HG03103 (cell line): ENCODE measurements at regions not wholly inside any gene's neighbourhood (a gene's known extent, or its start where the extent isn't known, plus 50 kb on each side); places are given as distances from the start of the nearest gene placed in this dataset.
"Not testable (repeated sequence)": the region's sequence is repeated elsewhere in the genome, so short reads cannot be mapped to it uniquely, and the experiment has no call there.

Source experiments
- ATAC-seq: cut with Tn5 transposase; IDR thresholded peaks from one replicate; pipeline ENCODE4 v1.9.1; 2021; ENCODE audit warnings: low read depth; ENCODE audit not compliant: unreplicated experiment

DNA sequence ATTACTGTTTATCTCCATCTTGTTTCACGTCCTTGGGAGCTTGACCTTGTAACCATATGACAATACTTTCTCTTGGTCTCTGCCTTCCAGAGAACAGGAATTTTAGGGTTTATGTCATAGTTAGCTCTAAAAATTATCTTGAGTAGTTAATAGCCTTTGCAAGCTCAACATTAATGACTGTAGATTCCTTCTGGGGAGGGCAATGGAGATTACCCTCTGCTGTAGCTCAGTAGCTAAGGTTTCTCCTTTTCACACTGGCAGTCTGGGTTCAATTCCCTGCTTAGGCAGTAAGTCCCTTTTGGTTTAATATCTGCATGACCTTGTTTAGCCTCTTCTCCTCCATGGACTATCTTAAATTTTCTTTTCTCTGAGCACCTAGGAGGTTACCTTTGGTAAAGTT, 181.7 kb upstream of the GPR101 start:
- ATAC-seq, result no peak

- no peak for ATAC-seq
Observed at GRCh38 chrX:137212078-137212632, 178.4 kb upstream of the GPR101 start.

GRCh38 chrX:137198040-137198439, 164.2 kb upstream of the GPR101 start:
- no peak for ATAC-seq

GRCh38 chrX:137195991-137196390, 162.2 kb upstream of the GPR101 start:
- no peak for ATAC-seq

- ATAC-seq, result no peak
Observed at GRCh38 chrX:137195296-137195695, 161.5 kb upstream of the GPR101 start.

- peak; percentile 67 for ATAC-seq
Observed at GRCh38 chrX:137194164-137194563, 160.4 kb upstream of the GPR101 start.

- no peak for ATAC-seq
Observed at GRCh38 chrX:137187540-137187939, 153.7 kb upstream of the GPR101 start.

GRCh38 chrX:137178392-137178791, 144.6 kb upstream of the GPR101 start:
- ATAC-seq, result no peak

- no peak for ATAC-seq
Observed at GRCh38 chrX:137172317-137172948, 138.6 kb upstream of the GPR101 start.

DNA sequence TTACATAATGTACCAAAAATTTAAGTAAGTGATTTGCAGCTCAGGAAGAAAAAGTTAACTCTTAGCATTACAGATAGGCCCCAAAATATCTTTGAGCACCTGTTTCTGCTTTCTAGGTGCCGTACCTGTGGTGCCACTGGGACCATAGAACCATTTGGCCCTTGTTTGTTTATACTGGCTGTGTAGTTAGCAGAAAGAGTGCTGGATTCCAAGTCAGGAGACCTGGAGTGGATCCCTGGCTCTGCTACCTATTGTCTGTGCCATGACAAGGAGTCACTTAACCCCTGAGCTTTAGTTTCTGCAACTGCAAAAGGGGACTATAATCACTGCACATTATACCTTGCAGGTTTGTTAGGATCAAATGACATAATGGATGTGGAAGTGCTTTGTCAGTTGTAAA, 137.8 kb upstream of the GPR101 start:
- no peak for ATAC-seq

- no peak for ATAC-seq
Observed at GRCh38 chrX:137166591-137166990, 132.8 kb upstream of the GPR101 start.

GRCh38 chrX:137164329-137164728, 130.5 kb upstream of the GPR101 start:
- ATAC-seq, result no peak

GRCh38 chrX:137151403-137151802, 117.6 kb upstream of the GPR101 start:
- ATAC-seq, result no peak

DNA sequence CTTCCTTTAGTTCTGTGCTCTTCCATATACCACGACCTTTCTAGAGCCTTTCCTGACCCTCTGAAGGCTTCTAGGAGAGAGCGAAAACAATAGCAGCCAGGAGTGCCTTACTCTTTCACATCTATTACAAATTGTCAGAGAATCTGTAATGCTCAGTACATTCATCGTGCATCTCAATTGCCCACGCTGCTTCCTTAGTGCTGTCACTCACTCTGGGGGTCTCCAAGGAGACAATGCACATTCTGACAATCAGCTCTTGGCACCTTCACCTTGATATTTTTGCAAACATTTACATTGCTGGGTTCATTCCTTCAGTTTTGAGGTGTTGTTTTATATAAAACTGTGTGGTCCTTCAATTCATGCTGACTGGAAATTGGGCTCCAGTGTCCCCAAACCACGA, 110.1 kb upstream of the GPR101 start:
- ATAC-seq, result no peak

DNA sequence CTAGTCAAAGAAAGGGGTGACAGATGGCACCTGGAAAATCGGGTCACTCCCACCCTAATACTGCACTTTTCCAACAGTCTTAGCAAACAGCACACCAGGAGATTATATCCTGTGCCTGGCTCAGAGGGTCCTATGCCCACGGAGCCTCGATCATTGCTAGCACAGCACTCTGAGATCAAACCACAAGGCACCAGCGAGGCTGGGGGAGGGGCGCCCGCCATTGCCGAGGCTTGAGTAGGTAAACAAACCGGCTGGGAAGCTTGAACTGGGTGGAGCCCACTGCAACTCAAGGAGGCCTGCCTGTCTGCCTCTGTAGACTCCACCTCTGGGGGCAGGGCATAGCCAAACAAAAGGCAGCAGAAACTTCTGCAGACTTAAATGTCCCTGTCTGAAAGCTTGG, 88.9 kb upstream of the GPR101 start:
- not testable (repeated sequence) for ATAC-seq

GRCh38 chrX:137119049-137119448, 85.3 kb upstream of the GPR101 start:
- no peak for ATAC-seq

- no peak for ATAC-seq
Observed at GRCh38 chrX:137118536-137118935, 84.7 kb upstream of the GPR101 start.

DNA sequence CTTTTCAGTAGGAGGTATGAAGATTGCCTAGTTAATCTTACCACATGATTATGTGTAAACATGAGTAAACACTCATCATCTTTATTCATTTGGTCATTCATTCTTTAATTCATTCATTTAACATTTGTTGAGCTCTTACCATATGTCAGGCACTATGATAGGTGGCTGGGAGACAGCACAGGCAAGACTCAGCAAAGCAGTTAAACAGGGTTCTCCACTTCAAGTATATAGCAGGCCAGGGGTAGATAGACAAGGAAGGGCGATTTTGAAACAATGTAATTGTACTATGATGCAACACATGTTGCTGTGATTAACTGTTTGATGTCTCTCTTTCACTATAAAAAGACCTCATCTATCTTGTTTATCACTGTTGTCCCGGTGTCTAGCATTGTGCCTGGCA, 84.3 kb upstream of the GPR101 start:
- no peak for ATAC-seq

GRCh38 chrX:137107877-137108276, 74.1 kb upstream of the GPR101 start:
- ATAC-seq, result not testable (repeated sequence)

DNA sequence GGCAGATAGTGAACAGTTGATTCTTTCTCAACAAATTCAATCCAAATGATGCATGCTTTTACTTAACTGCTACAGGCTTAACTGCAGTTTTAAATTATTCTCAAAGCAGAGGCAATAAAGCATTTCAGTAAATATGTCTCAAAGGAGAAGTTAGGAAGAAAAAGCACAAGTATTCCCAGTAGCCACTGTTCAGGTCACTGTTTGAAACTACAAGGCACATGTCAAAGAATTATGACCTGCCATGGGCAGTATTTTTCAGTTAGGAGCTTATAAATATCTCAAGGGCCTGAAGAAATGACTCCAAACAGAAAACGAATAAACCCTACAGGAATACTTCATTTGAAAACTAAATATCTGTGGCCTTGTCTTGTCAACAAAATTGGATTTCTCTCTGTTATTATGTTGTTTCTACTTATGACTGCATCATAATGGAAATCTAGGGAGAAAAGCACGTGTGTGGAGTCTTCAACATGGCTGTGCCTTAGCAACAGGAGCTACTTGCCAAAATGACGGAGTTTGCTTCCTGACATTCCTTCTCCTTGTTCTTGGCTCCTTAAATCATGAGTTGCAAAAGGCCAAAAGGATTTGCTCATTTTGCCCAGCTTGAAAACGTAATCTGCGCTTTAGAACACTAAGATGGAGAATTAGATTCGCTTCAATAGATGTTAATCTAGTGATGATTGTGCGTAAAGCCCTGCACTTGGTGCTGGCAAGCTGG, 67.6 kb upstream of the GPR101 start:
- ATAC-seq, result no peak
